HepG2 (cell line): ENCODE measurements at regions not wholly inside any gene's neighbourhood (a gene's known extent, or its start where the extent isn't known, plus 50 kb on each side); places are given as distances from the start of the nearest gene placed in this dataset.

Experiments used
- ATAC-seq: fragments of 200-7000 bp; cut with Tn5 transposase; 3 replicates; pipeline ENCODE4 v1.9.1; 2020; ENCODE audit warnings: mild to moderate bottlenecking, moderate library complexity
- BruUV-seq: library from RNA; stranded (reverse); fragments of 400-500 nt; replicated peaks from 2 replicates; lab custom pipeline; 2021; lab: Mats Ljungman, UMichigan
- CTCF ChIA-PET: fragments of 300-600 bp; formaldehyde crosslinking; extraction: SDS; loops from one replicate; lab custom pipeline; 2021; ENCODE audit warnings: low total read pairs, inconsistent platforms, low intra/inter-chr PET ratio; lab: Yijun Ruan, JAX
- POLR2A ChIA-PET: fragments of 350-600 bp; sonication (Branson Sonifier 250); formaldehyde crosslinking; loops from one replicate; lab custom pipeline; 2020; ENCODE audit warnings: antibody characterized with exemption, inconsistent platforms; lab: Yijun Ruan, JAX
- DNase-seq: peaks from one replicate; pipeline ENCODE4 v3.0.0-alpha.2; 2015; ENCODE audit warnings: low spot score
- FAIRE-seq: peaks from 3 replicates; lab custom pipeline; 2011; peaks lifted over from hg19 to GRCh38; lab: Jason Lieb, UNC
- H2AFZ ChIP-seq: one replicate; pipeline ENCODE4 v1.6.1; 2011; ENCODE audit warnings: low read length, inconsistent platforms
- H3K27ac ChIP-seq: fragments of 300-600 bp; 3 replicates; pipeline ENCODE4 v1.8.0; 2011; ENCODE audit warnings: mixed run types, mild to moderate bottlenecking, mixed read lengths, low read length, inconsistent platforms; ENCODE audit not compliant: insufficient read depth; ENCODE audit errors: extremely low read length
- H3K27me3 ChIP-seq, 2 experiments: fragments of 200-600 bp in 1 of 2; 2 replicates in 1 of 2; 3 replicates in 1 of 2; pipeline versions ENCODE4 v1.6.0 to v1.8.0; 2011; ENCODE audit warnings: low read length in 2 of 2, mild to moderate bottlenecking in 2 of 2, moderate library complexity in 2 of 2, inconsistent platforms in 1 of 2; ENCODE audit not compliant: insufficient read depth in 2 of 2, control insufficient read depth in 1 of 2
- H3K36me3 ChIP-seq, 2 experiments: fragments of 200-600 bp in 1 of 2; replicated peaks in 1 of 2; 2 replicates in 1 of 2; 3 replicates in 1 of 2; pipeline versions ENCODE4 v1.5.1 to v1.8.0; 2011; ENCODE audit warnings: low read length in 2 of 2, inconsistent platforms in 1 of 2; ENCODE audit not compliant: insufficient read depth in 2 of 2, control insufficient read depth in 1 of 2
- H3K4me1 ChIP-seq: 2 replicates; pipeline ENCODE4 v1.5.1; 2012; ENCODE audit warnings: low read length, inconsistent platforms; ENCODE audit not compliant: insufficient read depth
- H3K4me2 ChIP-seq: 2 replicates; pipeline ENCODE4 v1.6.0; 2011; ENCODE audit warnings: low read depth, low read length, inconsistent platforms
- H3K4me3 ChIP-seq, 3 experiments: fragments of 200-600 bp in 1 of 3; sonication (generic), shearing (Covaris generic) in 1 of 3; replicated peaks in 1 of 3; 2 replicates each; pipeline ENCODE4 v1.5.1; 2011 to 2016; ENCODE audit warnings: low read length in 3 of 3, inconsistent platforms in 2 of 3, low read depth in 2 of 3, mild to moderate bottlenecking in 2 of 3, control low read depth in 1 of 3, mixed read lengths in 1 of 3; ENCODE audit not compliant: insufficient read depth in 1 of 3
- H3K79me2 ChIP-seq: one replicate; pipeline ENCODE4 v1.6.1; 2011; ENCODE audit warnings: low read length, inconsistent platforms; ENCODE audit not compliant: insufficient read depth
- H3K9ac ChIP-seq: 2 replicates; pipeline ENCODE4 v1.6.0; 2011; ENCODE audit warnings: mild to moderate bottlenecking, low read depth, low read length, inconsistent platforms; ENCODE audit not compliant: insufficient read depth
- H3K9me3 ChIP-seq: 2 replicates; pipeline ENCODE4 v1.5.1; 2012; ENCODE audit warnings: mild to moderate bottlenecking, low read length
- H4K20me1 ChIP-seq: 2 replicates; pipeline ENCODE4 v1.6.0; 2011; ENCODE audit warnings: inconsistent platforms, mild to moderate bottlenecking, low read length, moderate library complexity; ENCODE audit not compliant: insufficient read depth
- CHCHD3 ChIP-seq: sonication (generic); formaldehyde crosslinking; IDR thresholded peaks from 2 replicates; pipeline ENCODE4 v1.8.0; 2022; ENCODE audit warnings: mild to moderate bottlenecking, missing genetic modification reagents, moderate library complexity
- FOSL2 ChIP-seq: sonication (generic); formaldehyde crosslinking; IDR thresholded peaks from 2 replicates; pipeline ENCODE4 v1.4.0; 2020; ENCODE audit warnings: missing genetic modification reagents
- HMG20B ChIP-seq: conservative IDR thresholded peaks from 2 replicates; pipeline ENCODE4 v1.6.1; 2016; ENCODE audit warnings: missing genetic modification reagents, missing compliant biosample characterization
- KLF13 ChIP-seq: sonication (generic); formaldehyde crosslinking; IDR thresholded peaks from 2 replicates; pipeline ENCODE4 v1.4.0; 2020; ENCODE audit warnings: mild to moderate bottlenecking, missing genetic modification reagents
- KMT2B ChIP-seq: IDR thresholded peaks from 2 replicates; pipeline ENCODE4 v1.6.1; 2016; ENCODE audit warnings: missing genetic modification reagents, missing compliant biosample characterization
- RCOR2 ChIP-seq: IDR thresholded peaks from 2 replicates; pipeline ENCODE4 v1.6.1; 2016; ENCODE audit warnings: missing biosample characterization, missing genetic modification reagents
- RFX5 ChIP-seq: IDR thresholded peaks from 2 replicates; pipeline ENCODE4 v1.6.1; 2011; ENCODE audit warnings: low read depth, low read length, improper control_type of control experiment
- RNF2 ChIP-seq: fragments of 450-650 bp; conservative IDR thresholded peaks from 2 replicates; pipeline ENCODE4 v1.6.1; 2016; ENCODE audit warnings: low read depth
- TCF7 ChIP-seq: sonication (generic); IDR thresholded peaks from 2 replicates; pipeline ENCODE4 v1.6.1; 2016; ENCODE audit warnings: antibody characterized with exemption, low read depth
- TFDP1 ChIP-seq: IDR thresholded peaks from 2 replicates; pipeline ENCODE4 v1.6.1; 2016; ENCODE audit warnings: missing compliant biosample characterization, missing genetic modification reagents, borderline replicate concordance
- ZBTB34 ChIP-seq: sonication (generic); formaldehyde crosslinking; IDR thresholded peaks from 2 replicates; pipeline ENCODE4 v1.8.0; 2022; ENCODE audit warnings: mild to moderate bottlenecking, missing genetic modification reagents
- ZBTB7A ChIP-seq: sonication (generic); formaldehyde crosslinking; IDR thresholded peaks from 2 replicates; pipeline ENCODE4 v1.8.0; 2022; ENCODE audit warnings: mild to moderate bottlenecking, missing genetic modification reagents
- ZNF766 ChIP-seq: sonication (generic); formaldehyde crosslinking; IDR thresholded peaks from 2 replicates; pipeline ENCODE4 v1.5.0; 2020; ENCODE audit warnings: missing genetic modification reagents, borderline replicate concordance
- WGBS: methylation state at CpG from one replicate; pipeline ENCODE4 v1.1.6; 2017; ENCODE audit warnings: low lambda C conversion rate; 5-methylcytosine and 5-hydroxymethylcytosine counted together
- in situ Hi-C: cut with HindIII; loops from 2 replicates; pipeline ENCODE4 v1.10.0; 2017; ENCODE audit warnings: low pct_unique_long_range_greater_than_20kb; ENCODE audit not compliant: extremely low pct_ligation_motif_present
- intact Hi-C: fragments of 100-400 bp; cut with micrococcal nuclease; formaldehyde crosslinking; loops from one replicate; pipeline ENCODE4 v1.10.0; 2022; ENCODE audit not compliant: unreplicated experiment

DNA sequence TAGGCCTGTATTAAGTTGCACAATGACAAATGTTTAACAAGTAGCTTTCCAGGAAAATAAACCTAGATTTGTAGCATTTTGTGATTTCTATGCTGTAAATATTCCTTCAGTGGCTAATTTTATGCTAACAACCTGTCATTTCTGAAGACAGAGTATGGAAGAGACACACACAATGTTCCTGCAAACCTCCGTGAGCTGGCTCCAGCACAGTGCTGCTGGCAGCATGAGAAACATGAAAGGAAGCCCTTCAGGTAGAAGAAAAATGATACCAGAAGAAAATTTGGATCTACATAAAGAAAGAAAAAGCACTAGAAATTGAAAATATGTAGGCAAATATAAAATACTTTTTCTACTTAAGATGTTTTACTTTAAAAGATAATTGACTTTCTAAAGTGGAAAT lies 69.5 kb upstream of the CTTNBP2 start (continued):
- TF ChIP-seq ZBTB7A (CRISPR knock-in tag) (no peak), TCF7 (no peak)

- H3K4me3 ChIP-seq, result no peak overlapping the region
- DNase-seq, result no peak
- POLR2A ChIA-PET, result no interaction called here
- H3K36me3 ChIP-seq, result no peaks in the 10 kb centered on the region
- TF ChIP-seq ZNF766 (no peak), CHCHD3 (CRISPR knock-in tag) (no peak), HMG20B (CRISPR knock-in tag) (no peak), RCOR2 (CRISPR knock-in tag) (no peak), RFX5 (no peak), RNF2 (no peak)
- TF ChIP-seq, all 625 proteins: peak for 0
- no peaks in the 10 kb centered on the region for H3K79me2 ChIP-seq
- no peaks in the 10 kb centered on the region for H4K20me1 ChIP-seq
- FAIRE-seq (no peak), ATAC-seq (no peak)
- H3K4me2 ChIP-seq, result no peak overlapping the region
- H2AFZ ChIP-seq, result no peak overlapping the region
- no peaks in the 10 kb centered on the region for H3K9me3 ChIP-seq
- H3K27me3 ChIP-seq, result no peaks in the 10 kb centered on the region
- no peaks in the 10 kb centered on the region for H3K4me1 ChIP-seq
- in situ Hi-C loops (no loop called here), intact Hi-C loops (no loop called here)
- CTCF ChIA-PET, result no interaction called here
- H3K9ac ChIP-seq, result no peak overlapping the region
- WGBS, result 0% methylated on average over 1 of the region's 1 CpG
- H3K27ac ChIP-seq, result no peak overlapping the region
- no TSS peak for BruUV-seq
Observed at GRCh38 chr7:117944886-117945285, 71.6 kb upstream of the CTTNBP2 start.

GRCh38 chr7:117946151-117946633 lies 73.0 kb upstream of the CTTNBP2 start:
- intact Hi-C loops, result no loop called here
- Histone ChIP-seq H3K4me1 (no peaks in the 10 kb centered on the region), H4K20me1 (no peaks in the 10 kb centered on the region)
- DNase-seq, result no peak
- no peak for FAIRE-seq
- CTCF ChIA-PET, result no interaction called here
- TF ChIP-seq KLF13 (CRISPR knock-in tag), result no peak
- no peak for TF ChIP-seq FOSL2
- no peak for TF ChIP-seq KMT2B (CRISPR knock-in tag)
- TF ChIP-seq TFDP1 (CRISPR knock-in tag), result no peak
- no peak for TF ChIP-seq ZBTB34
- TF ChIP-seq, all 625 proteins: peak for 0
- in situ Hi-C loops, result no loop called here
- POLR2A ChIA-PET, result no interaction called here
- no TSS peak for BruUV-seq
- Histone ChIP-seq H3K4me2 (no peak overlapping the region), H3K79me2 (no peaks in the 10 kb centered on the region), H2AFZ (no peak overlapping the region), H3K27me3 (no peaks in the 10 kb centered on the region), H3K27ac (no peak overlapping the region), H3K9ac (no peak overlapping the region), H3K4me3 (no peak overlapping the region), H3K36me3 (no peaks in the 10 kb centered on the region), H3K9me3 (no peaks in the 10 kb centered on the region)
- no peak for ATAC-seq
- WGBS, result 5% methylated on average over 1 of the region's 2 CpGs
